HG02885 (cell line): ENCODE measurements at regions not wholly inside any gene's neighbourhood (a gene's known extent, or its start where the extent isn't known, plus 50 kb on each side); places are given as distances from the start of the nearest gene placed in this dataset.

ENCODE experiments used
- ATAC-seq: cut with Tn5 transposase; IDR thresholded peaks from one replicate; pipeline ENCODE4 v1.9.1; 2021; ENCODE audit warnings: mild to moderate bottlenecking; ENCODE audit not compliant: unreplicated experiment, poor library complexity

- ATAC-seq = no peak
These were observed 1044.5 kb upstream of the POU3F3 start for GRCh38 chr2:103809415-103809814.

GRCh38 chr2:103809941-103810441, 1043.9 kb upstream of the POU3F3 start:
- ATAC-seq = no peak

GRCh38 chr2:103810875-103811274, 1043.0 kb upstream of the POU3F3 start:
- no peak for ATAC-seq

- ATAC-seq = no peak
These were observed 1039.9 kb upstream of the POU3F3 start for GRCh38 chr2:103814016-103814415.

- ATAC-seq = no peak
These were observed 1038.2 kb upstream of the POU3F3 start for GRCh38 chr2:103815731-103816130.

- no peak for ATAC-seq
These were observed 1036.2 kb upstream of the POU3F3 start for GRCh38 chr2:103817746-103818145.

GRCh38 chr2:103818176-103818575, 1035.7 kb upstream of the POU3F3 start:
- ATAC-seq = no peak

- no peak for ATAC-seq
These were observed 1034.3 kb upstream of the POU3F3 start for GRCh38 chr2:103819599-103819998.

- no peak for ATAC-seq
These were observed 1030.1 kb upstream of the POU3F3 start for GRCh38 chr2:103823847-103824246.

GRCh38 chr2:103847276-103847675, 1006.6 kb upstream of the POU3F3 start:
- no peak for ATAC-seq

GRCh38 chr2:103859238-103859637, 994.7 kb upstream of the POU3F3 start:
- no peak for ATAC-seq

- ATAC-seq = no peak
These were observed 993.9 kb upstream of the POU3F3 start for GRCh38 chr2:103860016-103860415.

- ATAC-seq = no peak
These were observed 985.5 kb upstream of the POU3F3 start for GRCh38 chr2:103868396-103868795.

GRCh38 chr2:103873716-103874351, 980.1 kb upstream of the POU3F3 start:
- ATAC-seq = no peak

GRCh38 chr2:103875131-103875530, 978.8 kb upstream of the POU3F3 start:
- no peak for ATAC-seq

GRCh38 chr2:103875531-103875930, 978.4 kb upstream of the POU3F3 start:
- no peak for ATAC-seq

- no peak for ATAC-seq
These were observed 977.3 kb upstream of the POU3F3 start for GRCh38 chr2:103876611-103877010.

GRCh38 chr2:103879101-103879500, 974.8 kb upstream of the POU3F3 start:
- no peak for ATAC-seq

- no peak for ATAC-seq
These were observed 973.7 kb upstream of the POU3F3 start for GRCh38 chr2:103880081-103880834.

- no peak for ATAC-seq
These were observed 966.3 kb upstream of the POU3F3 start for GRCh38 chr2:103887625-103888024.

- ATAC-seq = no peak
These were observed 957.7 kb upstream of the POU3F3 start for GRCh38 chr2:103896182-103896581.

GRCh38 chr2:103898561-103898960, 955.4 kb upstream of the POU3F3 start:
- no peak for ATAC-seq
